Smooth muscle cell (in vitro differentiated cells): ENCODE measurements at regions not wholly inside any gene's neighbourhood (a gene's known extent, or its start where the extent isn't known, plus 50 kb on each side); places are given as distances from the start of the nearest gene placed in this dataset.

Source experiments
- DNase-seq: peaks from one replicate; lab custom pipeline; 2025; ENCODE audit not compliant: unreplicated experiment; lab: John Stamatoyannopoulos, UW
- H2AFZ ChIP-seq: fragments of 200-600 bp; sonication (generic); 2 replicates; pipeline ENCODE4 v1.6.0; 2016; ENCODE audit warnings: antibody characterized with exemption, low read depth, mild to moderate bottlenecking
- H3F3A ChIP-seq: fragments of 200-600 bp; sonication (generic); 2 replicates; pipeline ENCODE4 v1.6.0; 2017; ENCODE audit warnings: antibody characterized with exemption, low read depth
- H3K27ac ChIP-seq: fragments of 200-600 bp; sonication (generic); 2 replicates; pipeline ENCODE4 v1.5.1; 2016; ENCODE audit warnings: low read depth, mild to moderate bottlenecking
- H3K27me3 ChIP-seq: fragments of 200-600 bp; sonication (generic); 2 replicates; pipeline ENCODE4 v1.6.1; 2016; ENCODE audit warnings: low read depth, mild to moderate bottlenecking
- H3K36me3 ChIP-seq: fragments of 200-600 bp; sonication (generic); 2 replicates; pipeline ENCODE4 v1.5.1; 2016; ENCODE audit warnings: low read depth
- H3K4me1 ChIP-seq: fragments of 200-600 bp; sonication (generic); 2 replicates; pipeline ENCODE4 v1.5.1; 2016; ENCODE audit warnings: low read depth
- H3K4me2 ChIP-seq: fragments of 200-600 bp; sonication (generic); 2 replicates; pipeline ENCODE4 v1.6.0; 2016; ENCODE audit warnings: mild to moderate bottlenecking
- H3K4me3 ChIP-seq: fragments of 200-600 bp; sonication (generic); 2 replicates; pipeline ENCODE4 v1.5.1; 2016; ENCODE audit warnings: mild to moderate bottlenecking
- H3K79me2 ChIP-seq: fragments of 200-600 bp; sonication (generic); 2 replicates; pipeline ENCODE4 v1.6.0; 2016; ENCODE audit warnings: low read depth, mild to moderate bottlenecking
- H3K9ac ChIP-seq: fragments of 200-600 bp; sonication (generic); 2 replicates; pipeline ENCODE4 v1.6.0; 2016; ENCODE audit warnings: low read depth
- H3K9me3 ChIP-seq: fragments of 200-600 bp; sonication (generic); replicated peaks from 2 replicates; pipeline ENCODE4 v1.5.1; 2016; ENCODE audit warnings: low read depth
- H4K20me1 ChIP-seq: fragments of 200-600 bp; sonication (generic); 2 replicates; pipeline ENCODE4 v1.6.0; 2016; ENCODE audit warnings: low read depth
- CTCF ChIP-seq: fragments of 200-600 bp; sonication (generic); IDR thresholded peaks from 2 replicates; pipeline ENCODE4 v1.5.1; 2017; ENCODE audit warnings: borderline replicate concordance, mild to moderate bottlenecking, antibody characterized with exemption; ENCODE audit not compliant: insufficient read depth, poor library complexity, severe bottlenecking
- WGBS: methylation state at CpG from one replicate; pipeline ENCODE4 v1.1.7; 2016; ENCODE audit warnings: low lambda C conversion rate; 5-methylcytosine and 5-hydroxymethylcytosine counted together

GRCh38 chr16:51445250-51445649 is 294.2 kb upstream of the SALL1 start:
- Histone ChIP-seq H3K27ac (no peak overlapping the region), H3F3A (no peaks in the 10 kb centered on the region), H3K27me3 (peaks cover 23% of the 10 kb centered on the region), H3K36me3 (no peaks in the 10 kb centered on the region), H3K9me3 (no peaks in the 10 kb centered on the region), H3K4me1 (peaks cover 28% of the 10 kb centered on the region), H3K9ac (no peak overlapping the region), H3K79me2 (no peaks in the 10 kb centered on the region), H2AFZ (no peak overlapping the region), H3K4me3 (no peak overlapping the region), H4K20me1 (no peaks in the 10 kb centered on the region), H3K4me2 (no peak overlapping the region)
- DNase-seq, result no peak
- no peak for TF ChIP-seq CTCF
- 73% methylated on average over 4 of the region's 4 CpGs for WGBS

- Histone ChIP-seq H3K9ac (no peak overlapping the region), H3F3A (no peaks in the 10 kb centered on the region), H3K79me2 (no peaks in the 10 kb centered on the region), H3K36me3 (no peaks in the 10 kb centered on the region), H3K4me2 (no peak overlapping the region), H4K20me1 (no peaks in the 10 kb centered on the region), H3K4me1 (peaks cover 25% of the 10 kb centered on the region), H3K27me3 (peaks cover 36% of the 10 kb centered on the region), H3K4me3 (no peak overlapping the region), H3K9me3 (no peaks in the 10 kb centered on the region), H3K27ac (no peak overlapping the region), H2AFZ (no peak overlapping the region)
- no peak for DNase-seq
- no peak for TF ChIP-seq CTCF
- 95% methylated on average over 1 of the region's 1 CpG for WGBS
Measured at GRCh38 chr16:51443934-51444333, 292.9 kb upstream of the SALL1 start.

- Histone ChIP-seq H3K79me2 (no peaks in the 10 kb centered on the region), H3K27ac (no peak overlapping the region), H3K36me3 (no peaks in the 10 kb centered on the region), H3F3A (no peaks in the 10 kb centered on the region), H3K4me3 (no peak overlapping the region), H4K20me1 (no peaks in the 10 kb centered on the region), H3K9ac (no peak overlapping the region), H2AFZ (no peak overlapping the region), H3K27me3 (peaks cover 50% of the 10 kb centered on the region), H3K4me2 (no peak overlapping the region), H3K9me3 (no peaks in the 10 kb centered on the region), H3K4me1 (peaks cover 25% of the 10 kb centered on the region)
- DNase-seq, result no peak
- no peak for TF ChIP-seq CTCF
- 73% methylated on average over 8 of the region's 8 CpGs for WGBS
Measured at GRCh38 chr16:51442141-51442870, 291.2 kb upstream of the SALL1 start.

- WGBS, result 33% methylated on average over 14 of the region's 14 CpGs
- H2AFZ ChIP-seq, result peak overlapping the region; percentile 17
- TF ChIP-seq CTCF, result no peak
Measured at GRCh38 chr16:51440131-51440889, 289.2 kb upstream of the SALL1 start.

More at GRCh38 chr16:51440131-51440889, 289.2 kb upstream of the SALL1 start:
- no peak for DNase-seq
- peak overlapping the region; percentile 66 for H3K4me2 ChIP-seq
- no peaks in the 10 kb centered on the region for H3F3A ChIP-seq
- no peak overlapping the region for H3K27ac ChIP-seq
- no peaks in the 10 kb centered on the region for H3K9me3 ChIP-seq
- no peak overlapping the region for H3K9ac ChIP-seq
- H3K36me3 ChIP-seq, result no peaks in the 10 kb centered on the region
- H3K79me2 ChIP-seq, result no peaks in the 10 kb centered on the region
- no peaks in the 10 kb centered on the region for H4K20me1 ChIP-seq
- peaks cover 25% of the 10 kb centered on the region for H3K4me1 ChIP-seq
- H3K4me3 ChIP-seq, result no peak overlapping the region
- H3K27me3 ChIP-seq, result peaks cover 50% of the 10 kb centered on the region
